B cell (primary cell): ENCODE measurements at regions not wholly inside any gene's neighbourhood (a gene's known extent, or its start where the extent isn't known, plus 50 kb on each side); places are given as distances from the start of the nearest gene placed in this dataset.

Experiments used
- ATAC-seq: fragments of 200-7000 bp; cut with Tn5 transposase; one replicate; pipeline ENCODE4 v1.10.0; 2021; ENCODE audit warnings: low read depth, mild to moderate bottlenecking, moderate number of reproducible peaks, moderate library complexity
- CTCF ChIA-PET: fragments of 350-600 bp; sonication (Branson Sonifier 250); formaldehyde crosslinking; loops from one replicate; lab custom pipeline; 2021; ENCODE audit warnings: antibody characterized with exemption, inconsistent platforms; lab: Charles Lee
- POLR2A ChIA-PET: fragments of 350-600 bp; sonication (Branson Sonifier 250); formaldehyde crosslinking; loops from one replicate; lab custom pipeline; 2021; ENCODE audit warnings: antibody characterized with exemption; lab: Charles Lee
- DNase-seq: peaks from one replicate; pipeline ENCODE4 v3.0.0; 2013
- H2AFZ ChIP-seq: 2 replicates; pipeline ENCODE4 v1.6.1; 2012; ENCODE audit warnings: mild to moderate bottlenecking, low read depth, low read length; ENCODE audit not compliant: insufficient read depth, poor library complexity, severe bottlenecking
- H3K27ac ChIP-seq, 2 donors: 1 replicate in 1 of 2; 2 replicates in 1 of 2; pipeline ENCODE4 v1.5.1; 2012 to 2013; ENCODE audit warnings: low read length in 2 of 2, mild to moderate bottlenecking in 2 of 2, moderate library complexity in 1 of 2
- H3K27me3 ChIP-seq, 4 experiments: fragments of 200-600 bp in 1 of 4; sonication (generic) in 1 of 4; replicated peaks in 1 of 4; 1 replicate in 2 of 4; 2 replicates in 2 of 4; pipeline versions ENCODE4 v1.6.1 to v1.7.0; 2013 to 2016; ENCODE audit warnings: low read length in 3 of 4, mild to moderate bottlenecking in 2 of 4, mixed read lengths in 1 of 4, moderate library complexity in 1 of 4; ENCODE audit not compliant: insufficient read depth in 4 of 4, control insufficient read depth in 3 of 4; ENCODE audit errors: control extremely low read depth in 1 of 4
- H3K36me3 ChIP-seq, 2 experiments: replicated peaks in 1 of 2; 1 replicate in 1 of 2; 2 replicates in 1 of 2; pipeline versions ENCODE4 v1.6.1 to v1.7.1; 2013; ENCODE audit warnings: low read length in 1 of 2; ENCODE audit not compliant: insufficient read depth in 2 of 2, control insufficient read depth in 1 of 2; ENCODE audit errors: control extremely low read depth in 1 of 2, extremely low read depth in 1 of 2
- H3K4me1 ChIP-seq, 2 donors: fragments of 200-600 bp in 1 of 2; sonication (generic) in 1 of 2; 1 replicate in 1 of 2; 2 replicates in 1 of 2; pipeline versions ENCODE4 v1.5.1 to v1.6.1; 2013 to 2017; ENCODE audit warnings: low read length in 2 of 2; ENCODE audit not compliant: control insufficient read depth in 2 of 2, insufficient read depth in 2 of 2
- H3K4me2 ChIP-seq: replicated peaks from 2 replicates; pipeline ENCODE3; 2012; ENCODE audit warnings: mild to moderate bottlenecking, low read depth, low read length; ENCODE audit not compliant: poor library complexity, severe bottlenecking
- H3K4me3 ChIP-seq, 5 experiments: fragments of 200-600 bp in 1 of 5; sonication (generic) in 1 of 5; 1 replicate in 3 of 5; 2 replicates in 2 of 5; pipeline versions ENCODE4 v1.5.1 to v1.7.0; 2011 to 2016; ENCODE audit warnings: low read length in 4 of 5, mild to moderate bottlenecking in 4 of 5, low read depth in 2 of 5, control low read depth in 1 of 5, moderate library complexity in 1 of 5; ENCODE audit not compliant: insufficient read depth in 1 of 5; ENCODE audit errors: control extremely low read depth in 1 of 5, extremely low read depth in 1 of 5
- H3K79me2 ChIP-seq: fragments of 200-600 bp; sonication (generic); one replicate; pipeline ENCODE4 v1.6.0; 2016; ENCODE audit warnings: low read length; ENCODE audit not compliant: control insufficient read depth, insufficient read depth
- H3K9ac ChIP-seq: fragments of 200-600 bp; sonication (generic); 2 replicates; pipeline ENCODE4 v1.6.1; 2017; ENCODE audit warnings: mild to moderate bottlenecking, low read length, moderate library complexity
- H3K9me3 ChIP-seq, 3 donors: one replicate each; pipeline versions ENCODE4 v1.6.1 to v1.7.1; 2013; ENCODE audit warnings: low read length in 2 of 3; ENCODE audit not compliant: control insufficient read depth in 2 of 3, insufficient read depth in 1 of 3; ENCODE audit errors: control extremely low read depth in 1 of 3
- H4K20me1 ChIP-seq: 2 replicates; pipeline ENCODE4 v1.6.0; 2012; ENCODE audit warnings: mild to moderate bottlenecking, low read length; ENCODE audit not compliant: insufficient read depth, control insufficient read depth, poor library complexity, severe bottlenecking
- H3K27ac Mint-ChIP-seq: one replicate; pipeline ENCODE4 v1.8.0; 2021; ENCODE audit warnings: mixed read lengths
- H3K27me3 Mint-ChIP-seq: one replicate; pipeline ENCODE4 v1.8.0; 2021; ENCODE audit warnings: mixed read lengths
- H3K4me1 Mint-ChIP-seq: one replicate; pipeline ENCODE4 v1.8.0; 2021; ENCODE audit warnings: mixed read lengths
- H3K4me3 Mint-ChIP-seq: one replicate; pipeline ENCODE4 v1.8.0; 2021; ENCODE audit warnings: mixed read lengths
- H3K9me3 Mint-ChIP-seq: one replicate; pipeline ENCODE4 v1.8.0; 2022; ENCODE audit warnings: mixed read lengths; ENCODE audit not compliant: insufficient read depth
- CTCF ChIP-seq: fragments of 200-600 bp; IDR thresholded peaks from one replicate; pipeline ENCODE4 v1.8.0; 2022; ENCODE audit warnings: antibody characterized with exemption, mild to moderate bottlenecking
- EZH2 ChIP-seq: IDR thresholded peaks from 2 replicates; pipeline ENCODE4 v1.6.1; 2012; ENCODE audit warnings: borderline replicate concordance, low read depth, mild to moderate bottlenecking, moderate library complexity, low read length; ENCODE audit not compliant: insufficient read depth, poor library complexity, severe bottlenecking
- WGBS: methylation state at CpG from one replicate; pipeline ENCODE4 v1.1.5; 2013; ENCODE audit warnings: missing lambda C conversion rate; ENCODE audit not compliant: insufficient coverage; 5-methylcytosine and 5-hydroxymethylcytosine counted together
- intact Hi-C: fragments of 100-400 bp; cut with micrococcal nuclease; formaldehyde crosslinking; loops from one replicate; pipeline ENCODE4 v1.10.0; 2022

GRCh38 chrX:45859407-45859806, 658.7 kb upstream of the DIPK2B start:
- Histone ChIP-seq H3K9ac (no peak overlapping the region), H3K9me3 (no peaks in the 10 kb centered on the region), H3K27ac (no peak overlapping the region), H3K4me3 (no peak overlapping the region), H3K4me2 (no peak overlapping the region), H2AFZ (no peak overlapping the region), H4K20me1 (no peaks in the 10 kb centered on the region), H3K36me3 (no peaks in the 10 kb centered on the region), H3K79me2 (no peaks in the 10 kb centered on the region), H3K27me3 (no peaks in the 10 kb centered on the region), H3K4me1 (no peaks in the 10 kb centered on the region)
- Mint-ChIP-seq H3K27me3 (peaks cover 4% of the 10 kb centered on the region), H3K4me3 (no peak overlapping the region), H3K27ac (no peak overlapping the region), H3K4me1 (no peaks in the 10 kb centered on the region), H3K9me3 (no peaks in the 10 kb centered on the region)
- TF ChIP-seq EZH2: no peak
- no peak for TF ChIP-seq CTCF
- ChIA-PET POLR2A (no interaction called here), CTCF (no interaction called here)
- DNase-seq (no peak), ATAC-seq (no peak)
- intact Hi-C loops: no loop called here
- no CpG with 5 or more reads among the region's 4 CpGs for WGBS

GRCh38 chrX:45852884-45853283, 652.2 kb upstream of the DIPK2B start:
- no peak for DNase-seq
- no peak overlapping the region for H3K9ac ChIP-seq
- H3K4me1 Mint-ChIP-seq: peaks cover 15% of the 10 kb centered on the region
- no peak for ATAC-seq
- H3K4me3 Mint-ChIP-seq: no peak overlapping the region
- H3K4me2 ChIP-seq: no peak overlapping the region
- no peak overlapping the region for H3K27ac Mint-ChIP-seq
- POLR2A ChIA-PET: no interaction called here
- H3K27ac ChIP-seq: no peak overlapping the region
- H3K4me1 ChIP-seq: peaks cover 12 to 17% of the 10 kb centered on the region in 2 donors
- no peaks in the 10 kb centered on the region for H3K9me3 Mint-ChIP-seq
- H3K9me3 ChIP-seq: no peaks in the 10 kb centered on the region
- H2AFZ ChIP-seq: no peak overlapping the region
- intact Hi-C loops: no loop called here
- H3K79me2 ChIP-seq: no peaks in the 10 kb centered on the region
- CTCF ChIA-PET: no interaction called here
- H3K27me3 Mint-ChIP-seq: peaks cover 16% of the 10 kb centered on the region
- H3K4me3 ChIP-seq: no peak overlapping the region
- H3K36me3 ChIP-seq: no peaks in the 10 kb centered on the region
- no CpG with 5 or more reads among the region's 3 CpGs for WGBS
- H3K27me3 ChIP-seq: peaks cover 0 to 4% (median 3%) of the 10 kb centered on the region in 4 experiments
- H4K20me1 ChIP-seq: no peaks in the 10 kb centered on the region
- TF ChIP-seq EZH2 (no peak), CTCF (no peak)
